K562 (cell line): ENCODE measurements at regions not wholly inside any gene's neighbourhood (a gene's known extent, or its start where the extent isn't known, plus 50 kb on each side); places are given as distances from the start of the nearest gene placed in this dataset.

Experiments used
- ATAC-seq: fragments of 200-7000 bp; cut with Tn5 transposase; 3 replicates; pipeline ENCODE4 v1.9.1; 2020; ENCODE audit warnings: moderate library complexity
- BruUV-seq: library from RNA; stranded (reverse); fragments of 400-500 nt; replicated peaks from 2 replicates; lab custom pipeline; 2021; lab: Mats Ljungman, UMichigan
- CTCF ChIA-PET: fragments of 300-600 bp; formaldehyde crosslinking; extraction: SDS; loops from one replicate; lab custom pipeline; 2021; ENCODE audit warnings: low intra/inter-chr PET ratio; lab: Yijun Ruan, JAX
- POLR2A ChIA-PET: fragments of 300-600, 350-650 bp; sonication (Branson Sonifier 250); formaldehyde crosslinking; extraction: SDS; loops from one replicate; lab custom pipeline; 2021; ENCODE audit warnings: antibody characterized with exemption, inconsistent platforms; lab: Yijun Ruan, JAX
- DNase-seq, 4 experiments: peaks; one replicate each; pipeline versions ENCODE4 v3.0.0 to v3.0.0-alpha.2; 2011 to 2018; ENCODE audit warnings: low spot score in 3 of 4, mixed read lengths in 3 of 4; ENCODE audit errors: extremely low read depth in 1 of 4
- FAIRE-seq: peaks from 2 replicates; lab custom pipeline; 2011; peaks lifted over from hg19 to GRCh38; lab: Jason Lieb, UNC
- H2AFZ ChIP-seq: 2 replicates; pipeline ENCODE4 v1.6.0; 2011; ENCODE audit warnings: low read depth, low read length, control low read depth, inconsistent platforms
- H3K27ac ChIP-seq: fragments of 200-600 bp; 3 replicates; pipeline ENCODE4 v1.8.0; 2011; ENCODE audit warnings: low read depth, mild to moderate bottlenecking, control low read depth, inconsistent platforms, low read length, moderate library complexity, mixed read lengths; ENCODE audit errors: extremely low read depth
- H3K27me3 ChIP-seq, 2 experiments: fragments of 300-600 bp in 1 of 2; 2 replicates in 1 of 2; 3 replicates in 1 of 2; pipeline versions ENCODE4 v1.6.0 to v1.8.0; 2011; ENCODE audit warnings: inconsistent platforms in 2 of 2, low read length in 2 of 2, mild to moderate bottlenecking in 1 of 2, mixed read lengths in 1 of 2, moderate library complexity in 1 of 2; ENCODE audit not compliant: control insufficient read depth in 2 of 2, insufficient read depth in 2 of 2
- H3K36me3 ChIP-seq: fragments of 300-600 bp; 3 replicates; pipeline ENCODE4 v1.8.0; 2011; ENCODE audit warnings: mild to moderate bottlenecking, low read length, inconsistent platforms; ENCODE audit not compliant: control insufficient read depth, insufficient read depth
- H3K4me1 ChIP-seq, 2 experiments: fragments of 200-600 bp in 1 of 2; replicated peaks in 1 of 2; 2 replicates in 1 of 2; 3 replicates in 1 of 2; pipeline versions ENCODE4 v1.5.1 to v1.8.0; 2011; ENCODE audit warnings: inconsistent platforms in 2 of 2, low read length in 2 of 2, mild to moderate bottlenecking in 1 of 2, mixed read lengths in 1 of 2, moderate library complexity in 1 of 2; ENCODE audit not compliant: control insufficient read depth in 2 of 2, insufficient read depth in 2 of 2
- H3K4me2 ChIP-seq: 2 replicates; pipeline ENCODE4 v1.6.1; 2011; ENCODE audit warnings: low read length, control low read depth, inconsistent platforms, mixed read lengths; ENCODE audit not compliant: insufficient read depth
- H3K4me3 ChIP-seq: fragments of 200-600 bp; sonication (generic), shearing (Covaris generic); 2 replicates; pipeline ENCODE4 v1.5.1; 2016; ENCODE audit warnings: control low read depth, inconsistent platforms
- H3K79me2 ChIP-seq: fragments of 200-600 bp; 3 replicates; pipeline ENCODE4 v1.8.0; 2011; ENCODE audit warnings: low read length, inconsistent platforms; ENCODE audit not compliant: control insufficient read depth, insufficient read depth
- H3K9ac ChIP-seq, 2 experiments: 2 replicates each; pipeline versions ENCODE4 v1.6.0 to v1.6.1; 2011; ENCODE audit warnings: low read depth in 2 of 2, low read length in 2 of 2, control low read depth in 1 of 2, inconsistent platforms in 1 of 2, mild to moderate bottlenecking in 1 of 2, mixed read lengths in 1 of 2; ENCODE audit not compliant: insufficient read depth in 1 of 2
- H3K9me1 ChIP-seq: one replicate; pipeline ENCODE4 v1.6.0; 2011; ENCODE audit warnings: inconsistent platforms, mild to moderate bottlenecking, low read length, moderate library complexity; ENCODE audit not compliant: control insufficient read depth, insufficient read depth
- H3K9me3 ChIP-seq: replicated peaks from 2 replicates; pipeline ENCODE4 v1.5.1; 2011; ENCODE audit warnings: low read depth, low read length, inconsistent platforms; ENCODE audit not compliant: control insufficient read depth, insufficient read depth
- H4K20me1 ChIP-seq: replicated peaks from 2 replicates; pipeline ENCODE4 v1.6.1; 2011; ENCODE audit warnings: low read length, inconsistent platforms, mixed read lengths; ENCODE audit not compliant: control insufficient read depth, insufficient read depth
- BRCA1 ChIP-seq, 2 experiments: fragments of 450-650 bp in 1 of 2; sonication (generic) in 1 of 2; formaldehyde crosslinking in 1 of 2; IDR thresholded peaks; 2 replicates each; pipeline versions ENCODE4 v1.5.0 to v1.6.1; 2017 to 2020; ENCODE audit warnings: mild to moderate bottlenecking in 1 of 2, missing genetic modification reagents in 1 of 2
- CAMTA2 ChIP-seq: fragments of 250-450 bp; sonication (Bioruptor Pico); conservative IDR thresholded peaks from 2 replicates; pipeline ENCODE4 v1.5.1; 2022
- HSF4 ChIP-seq: fragments of 250-450 bp; sonication (Bioruptor Pico); IDR thresholded peaks from 2 replicates; pipeline ENCODE4 v2.1.2; 2022; ENCODE audit warnings: mild to moderate bottlenecking, moderate library complexity, borderline replicate concordance
- JUNB ChIP-seq: fragments of 450-650 bp; formaldehyde crosslinking; conservative IDR thresholded peaks from 2 replicates; pipeline ENCODE4 v1.4.0; 2020; ENCODE audit warnings: mild to moderate bottlenecking
- KAT7 ChIP-seq: sonication (generic); formaldehyde crosslinking; IDR thresholded peaks from 2 replicates; pipeline ENCODE4 v1.8.0; 2022; ENCODE audit warnings: missing genetic modification reagents, mild to moderate bottlenecking, borderline replicate concordance
- MCM5 ChIP-seq: fragments of 450-650 bp; IDR thresholded peaks from 2 replicates; pipeline ENCODE4 v1.6.1; 2016; ENCODE audit warnings: low read depth
- NEUROD1 ChIP-seq: fragments of 150-350 bp; IDR thresholded peaks from 2 replicates; pipeline ENCODE4 v1.6.1; 2014; ENCODE audit warnings: borderline replicate concordance, low read length, low read depth; ENCODE audit not compliant: partially characterized antibody
- NUFIP1 ChIP-seq: fragments of 450-650 bp; IDR thresholded peaks from 2 replicates; pipeline ENCODE4 v1.6.1; 2018; ENCODE audit not compliant: partially characterized antibody
- POLR2B ChIP-seq: fragments of 450-650 bp; IDR thresholded peaks from 2 replicates; pipeline ENCODE4 v1.6.1; 2018; ENCODE audit warnings: low read depth; ENCODE audit not compliant: partially characterized antibody
- RNF2 ChIP-seq: sonication (generic); IDR thresholded peaks from 2 replicates; pipeline ENCODE4 v1.6.1; 2016
- SMARCB1 ChIP-seq: IDR thresholded peaks from 2 replicates; pipeline ENCODE4 v1.6.1; 2011; ENCODE audit warnings: improper control_type of control experiment, low read depth; ENCODE audit not compliant: insufficient read length
- SRSF9 ChIP-seq: fragments of 200-400 bp; formaldehyde crosslinking; IDR thresholded peaks from 2 replicates; pipeline ENCODE4 v1.6.1; 2017; ENCODE audit warnings: low read depth, low read length, borderline replicate concordance
- ZFP1 ChIP-seq: fragments of 450-650 bp; formaldehyde crosslinking; IDR thresholded peaks from 2 replicates; pipeline ENCODE4 v1.4.0; 2020; ENCODE audit warnings: mild to moderate bottlenecking, mixed read lengths
- ZNF511 ChIP-seq: sonication (generic); formaldehyde crosslinking; IDR thresholded peaks from 2 replicates; pipeline ENCODE4 v1.8.0; 2022; ENCODE audit warnings: mild to moderate bottlenecking, missing genetic modification reagents
- ZNF696 ChIP-seq: fragments of 250-450 bp; sonication (Bioruptor Pico); conservative IDR thresholded peaks from 2 replicates; pipeline ENCODE4 v1.4.0; 2020; ENCODE audit warnings: mild to moderate bottlenecking, moderate library complexity
- WGBS: fragments of 100-300 bp; shearing (Covaris generic); methylation state at CpG from one replicate; pipeline ENCODE4 v1.1.6; 2016; ENCODE audit warnings: low coverage, mixed read lengths; ENCODE audit not compliant: insufficient coverage; ENCODE audit errors: missing lambda C conversion rate; 5-methylcytosine and 5-hydroxymethylcytosine counted together
- in situ Hi-C: fragments of 300-500 bp; cut with MboI; formaldehyde crosslinking; loops from 4 replicates; pipeline ENCODE4 v1.15.0; 2018; ENCODE audit warnings: inconsistent platforms, mixed read lengths
- intact Hi-C: fragments of 100-400 bp; cut with micrococcal nuclease; formaldehyde crosslinking; loops from 2 replicates; pipeline ENCODE4 v1.14.2; 2022
- TF ChIP-seq, protein P1 (sequence below): fragments of 450-650 bp; IDR thresholded peaks from 2 replicates; pipeline ENCODE4 v1.6.1; 2016; ENCODE audit warnings: borderline replicate concordance
- TF ChIP-seq, protein P2 (sequence below): sonication (generic); formaldehyde crosslinking; IDR thresholded peaks from 2 replicates; pipeline ENCODE4 v1.8.0; 2022; ENCODE audit warnings: mild to moderate bottlenecking, missing genetic modification reagents

GRCh38 chr4:27217261-27217769 lies 356.7 kb downstream of the STIM2 start (continued):
- TF ChIP-seq BRCA1 (IDR thresholded peaks at IDR 0.05) (no peak), BRCA1 (CRISPR knock-in tag; IDR thresholded peaks at IDR 0.05) (no peak), KAT7 (CRISPR knock-in tag) (no peak), NEUROD1 (no peak)

GRCh38 chr4:27218013-27218412 lies 357.4 kb downstream of the STIM2 start:
- DNase-seq, result no peak
- TF ChIP-seq ZNF511 (no peak), ZFP1 (CRISPR knock-in tag) (no peak), POLR2B (no peak), ZNF696 (CRISPR knock-in tag) (no peak), MCM5 (no peak), NUFIP1 (no peak), SMARCB1 (no peak), RNF2 (no peak), CAMTA2 (no peak), HSF4 (CRISPR knock-in tag) (no peak), SRSF9 (no peak), JUNB (CRISPR knock-in tag) (no peak)
- TF ChIP-seq, protein P1, sequence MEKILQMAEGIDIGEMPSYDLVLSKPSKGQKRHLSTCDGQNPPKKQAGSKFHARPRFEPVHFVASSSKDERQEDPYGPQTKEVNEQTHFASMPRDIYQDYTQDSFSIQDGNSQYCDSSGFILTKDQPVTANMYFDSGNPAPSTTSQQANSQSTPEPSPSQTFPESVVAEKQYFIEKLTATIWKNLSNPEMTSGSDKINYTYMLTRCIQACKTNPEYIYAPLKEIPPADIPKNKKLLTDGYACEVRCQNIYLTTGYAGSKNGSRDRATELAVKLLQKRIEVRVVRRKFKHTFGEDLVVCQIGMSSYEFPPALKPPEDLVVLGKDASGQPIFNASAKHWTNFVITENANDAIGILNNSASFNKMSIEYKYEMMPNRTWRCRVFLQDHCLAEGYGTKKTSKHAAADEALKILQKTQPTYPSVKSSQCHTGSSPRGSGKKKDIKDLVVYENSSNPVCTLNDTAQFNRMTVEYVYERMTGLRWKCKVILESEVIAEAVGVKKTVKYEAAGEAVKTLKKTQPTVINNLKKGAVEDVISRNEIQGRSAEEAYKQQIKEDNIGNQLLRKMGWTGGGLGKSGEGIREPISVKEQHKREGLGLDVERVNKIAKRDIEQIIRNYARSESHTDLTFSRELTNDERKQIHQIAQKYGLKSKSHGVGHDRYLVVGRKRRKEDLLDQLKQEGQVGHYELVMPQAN, result no peak
- TF ChIP-seq, protein P2, sequence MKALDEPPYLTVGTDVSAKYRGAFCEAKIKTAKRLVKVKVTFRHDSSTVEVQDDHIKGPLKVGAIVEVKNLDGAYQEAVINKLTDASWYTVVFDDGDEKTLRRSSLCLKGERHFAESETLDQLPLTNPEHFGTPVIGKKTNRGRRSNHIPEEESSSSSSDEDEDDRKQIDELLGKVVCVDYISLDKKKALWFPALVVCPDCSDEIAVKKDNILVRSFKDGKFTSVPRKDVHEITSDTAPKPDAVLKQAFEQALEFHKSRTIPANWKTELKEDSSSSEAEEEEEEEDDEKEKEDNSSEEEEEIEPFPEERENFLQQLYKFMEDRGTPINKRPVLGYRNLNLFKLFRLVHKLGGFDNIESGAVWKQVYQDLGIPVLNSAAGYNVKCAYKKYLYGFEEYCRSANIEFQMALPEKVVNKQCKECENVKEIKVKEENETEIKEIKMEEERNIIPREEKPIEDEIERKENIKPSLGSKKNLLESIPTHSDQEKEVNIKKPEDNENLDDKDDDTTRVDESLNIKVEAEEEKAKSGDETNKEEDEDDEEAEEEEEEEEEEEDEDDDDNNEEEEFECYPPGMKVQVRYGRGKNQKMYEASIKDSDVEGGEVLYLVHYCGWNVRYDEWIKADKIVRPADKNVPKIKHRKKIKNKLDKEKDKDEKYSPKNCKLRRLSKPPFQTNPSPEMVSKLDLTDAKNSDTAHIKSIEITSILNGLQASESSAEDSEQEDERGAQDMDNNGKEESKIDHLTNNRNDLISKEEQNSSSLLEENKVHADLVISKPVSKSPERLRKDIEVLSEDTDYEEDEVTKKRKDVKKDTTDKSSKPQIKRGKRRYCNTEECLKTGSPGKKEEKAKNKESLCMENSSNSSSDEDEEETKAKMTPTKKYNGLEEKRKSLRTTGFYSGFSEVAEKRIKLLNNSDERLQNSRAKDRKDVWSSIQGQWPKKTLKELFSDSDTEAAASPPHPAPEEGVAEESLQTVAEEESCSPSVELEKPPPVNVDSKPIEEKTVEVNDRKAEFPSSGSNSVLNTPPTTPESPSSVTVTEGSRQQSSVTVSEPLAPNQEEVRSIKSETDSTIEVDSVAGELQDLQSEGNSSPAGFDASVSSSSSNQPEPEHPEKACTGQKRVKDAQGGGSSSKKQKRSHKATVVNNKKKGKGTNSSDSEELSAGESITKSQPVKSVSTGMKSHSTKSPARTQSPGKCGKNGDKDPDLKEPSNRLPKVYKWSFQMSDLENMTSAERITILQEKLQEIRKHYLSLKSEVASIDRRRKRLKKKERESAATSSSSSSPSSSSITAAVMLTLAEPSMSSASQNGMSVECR (CRISPR knock-in tag), result no peak
- intact Hi-C loops (no loop called here), in situ Hi-C loops (no loop called here)
- Histone ChIP-seq H3K4me1 (no peaks in the 10 kb centered on the region), H4K20me1 (no peaks in the 10 kb centered on the region), H3K36me3 (no peaks in the 10 kb centered on the region), H3K79me2 (no peaks in the 10 kb centered on the region), H3K27me3 (no peaks in the 10 kb centered on the region), H3K4me3 (no peak overlapping the region), H3K9ac (no peak overlapping the region), H2AFZ (no peak overlapping the region), H3K9me1 (no peaks in the 10 kb centered on the region), H3K4me2 (no peak overlapping the region), H3K27ac (no peak overlapping the region), H3K9me3 (no peaks in the 10 kb centered on the region)
- no peak for FAIRE-seq
- CTCF ChIA-PET, result no interaction called here
- POLR2A ChIA-PET, result no interaction called here
- no TSS peak for BruUV-seq
- WGBS, result 5% methylated on average over 2 of the region's 2 CpGs
- no peak for ATAC-seq
